Neural progenitor cell (in vitro differentiated cells): ENCODE measurements at regions not wholly inside any gene's neighbourhood (a gene's known extent, or its start where the extent isn't known, plus 50 kb on each side); places are given as distances from the start of the nearest gene placed in this dataset.

Experiments
- EZH2 ChIP-seq: fragments of 200-600 bp; sonication (generic); IDR thresholded peaks from 2 replicates; pipeline ENCODE4 v1.6.1; 2017; ENCODE audit warnings: antibody characterized with exemption, mild to moderate bottlenecking, moderate library complexity
- EZH2phosphoT487 ChIP-seq: fragments of 200-600 bp; sonication (generic); IDR thresholded peaks from 2 replicates; pipeline ENCODE4 v1.6.1; 2017; ENCODE audit warnings: antibody characterized with exemption
- TF ChIP-seq, protein P1 (sequence below): fragments of 200-600 bp; sonication (generic); IDR thresholded peaks from 2 replicates; pipeline ENCODE4 v1.5.1; 2017; ENCODE audit warnings: antibody characterized with exemption, mild to moderate bottlenecking

DNA sequence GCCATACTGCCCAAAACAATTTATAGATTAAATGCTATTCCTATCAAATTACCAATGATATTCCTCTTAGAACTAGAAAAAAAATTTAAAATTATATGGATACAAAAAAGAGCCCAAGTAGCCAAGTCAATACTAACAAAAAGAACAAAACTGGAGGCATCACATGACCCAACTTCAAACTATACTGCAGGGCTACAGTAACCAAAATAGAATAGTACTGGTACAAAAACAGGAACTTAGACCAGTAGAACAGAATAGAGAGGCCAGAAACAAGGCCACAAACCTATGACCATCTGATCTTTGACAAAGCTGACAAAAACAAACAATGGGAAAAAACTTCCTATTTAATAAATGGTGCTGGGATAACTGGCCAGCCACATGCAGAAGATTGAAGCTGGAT is 86.1 kb upstream of the KYNU start:
- TF ChIP-seq, protein P1, sequence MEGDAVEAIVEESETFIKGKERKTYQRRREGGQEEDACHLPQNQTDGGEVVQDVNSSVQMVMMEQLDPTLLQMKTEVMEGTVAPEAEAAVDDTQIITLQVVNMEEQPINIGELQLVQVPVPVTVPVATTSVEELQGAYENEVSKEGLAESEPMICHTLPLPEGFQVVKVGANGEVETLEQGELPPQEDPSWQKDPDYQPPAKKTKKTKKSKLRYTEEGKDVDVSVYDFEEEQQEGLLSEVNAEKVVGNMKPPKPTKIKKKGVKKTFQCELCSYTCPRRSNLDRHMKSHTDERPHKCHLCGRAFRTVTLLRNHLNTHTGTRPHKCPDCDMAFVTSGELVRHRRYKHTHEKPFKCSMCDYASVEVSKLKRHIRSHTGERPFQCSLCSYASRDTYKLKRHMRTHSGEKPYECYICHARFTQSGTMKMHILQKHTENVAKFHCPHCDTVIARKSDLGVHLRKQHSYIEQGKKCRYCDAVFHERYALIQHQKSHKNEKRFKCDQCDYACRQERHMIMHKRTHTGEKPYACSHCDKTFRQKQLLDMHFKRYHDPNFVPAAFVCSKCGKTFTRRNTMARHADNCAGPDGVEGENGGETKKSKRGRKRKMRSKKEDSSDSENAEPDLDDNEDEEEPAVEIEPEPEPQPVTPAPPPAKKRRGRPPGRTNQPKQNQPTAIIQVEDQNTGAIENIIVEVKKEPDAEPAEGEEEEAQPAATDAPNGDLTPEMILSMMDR = no peak
- TF ChIP-seq EZH2 (no peak), EZH2phosphoT487 (no peak)
